BE2C (cell line): ENCODE measurements at regions not wholly inside any gene's neighbourhood (a gene's known extent, or its start where the extent isn't known, plus 50 kb on each side); places are given as distances from the start of the nearest gene placed in this dataset.

ENCODE experiments used
- DNase-seq: peaks from one replicate; pipeline ENCODE4 v3.0.0-alpha.2; 2020
- H3K27me3 ChIP-seq: fragments of 250-450 bp; sonication (Bioruptor Pico); 2 replicates; pipeline ENCODE4 v1.5.1; 2020; ENCODE audit warnings: mild to moderate bottlenecking
- H3K36me3 ChIP-seq: fragments of 250-450 bp; sonication (Bioruptor Pico); 2 replicates; pipeline ENCODE4 v1.5.1; 2020; ENCODE audit warnings: mild to moderate bottlenecking
- H3K4me1 ChIP-seq: fragments of 250-450 bp; sonication (Bioruptor Pico); 2 replicates; pipeline ENCODE4 v1.5.1; 2020
- H3K4me3 ChIP-seq: 2 replicates; pipeline ENCODE4 v1.5.1; 2011; ENCODE audit warnings: low read depth, low read length
- H3K9me3 ChIP-seq: fragments of 250-450 bp; sonication (Bioruptor Pico); 2 replicates; pipeline ENCODE4 v1.5.1; 2020
- CTCF ChIP-seq: IDR thresholded peaks from 2 replicates; pipeline ENCODE4 v1.5.1; 2012; ENCODE audit warnings: mild to moderate bottlenecking, low read depth, low read length

- no peaks in the 10 kb centered on the region for H3K36me3 ChIP-seq
- H3K27me3 ChIP-seq = peaks cover 89% of the 10 kb centered on the region
- TF ChIP-seq CTCF = no peak
- no peak for DNase-seq
- no peaks in the 10 kb centered on the region for H3K9me3 ChIP-seq
- H3K4me1 ChIP-seq = no peaks in the 10 kb centered on the region
- H3K4me3 ChIP-seq = no peak overlapping the region
Observed at GRCh38 chr5:42956551-42956950, 83.6 kb downstream of the ANXA2R start.

DNA sequence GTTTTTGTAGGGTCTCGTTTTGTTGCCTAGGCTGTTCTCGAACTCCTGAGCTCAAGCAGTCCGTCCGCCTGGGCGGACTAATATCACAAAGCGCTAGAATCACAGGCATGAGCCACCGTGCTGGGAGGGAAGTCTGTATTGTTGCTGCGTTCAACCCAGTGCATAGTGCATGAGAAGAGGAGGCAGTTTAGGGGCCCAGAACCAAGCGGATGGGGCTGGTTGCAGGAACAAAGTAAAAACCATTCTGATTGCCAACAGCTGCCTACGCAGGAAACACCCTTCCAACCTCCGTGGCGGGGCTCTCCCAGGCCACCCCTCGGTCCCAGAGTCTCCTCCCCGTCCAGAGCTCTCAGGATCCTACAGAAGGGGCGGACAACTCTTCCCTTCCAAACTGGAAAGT lies 87.1 kb downstream of the ANXA2R start:
- H3K27me3 ChIP-seq = peaks cover 88% of the 10 kb centered on the region
- H3K9me3 ChIP-seq = no peaks in the 10 kb centered on the region
- no peaks in the 10 kb centered on the region for H3K4me1 ChIP-seq
- no peaks in the 10 kb centered on the region for H3K36me3 ChIP-seq
- TF ChIP-seq CTCF = no peak
- DNase-seq = no peak
- H3K4me3 ChIP-seq = no peak overlapping the region

- no peaks in the 10 kb centered on the region for H3K4me1 ChIP-seq
- DNase-seq = no peak
- no peak for TF ChIP-seq CTCF
- no peaks in the 10 kb centered on the region for H3K36me3 ChIP-seq
- peaks cover 84% of the 10 kb centered on the region for H3K27me3 ChIP-seq
- no peaks in the 10 kb centered on the region for H3K9me3 ChIP-seq
- no peak overlapping the region for H3K4me3 ChIP-seq
Observed at GRCh38 chr5:42952578-42952974, 87.5 kb downstream of the ANXA2R start.

DNA sequence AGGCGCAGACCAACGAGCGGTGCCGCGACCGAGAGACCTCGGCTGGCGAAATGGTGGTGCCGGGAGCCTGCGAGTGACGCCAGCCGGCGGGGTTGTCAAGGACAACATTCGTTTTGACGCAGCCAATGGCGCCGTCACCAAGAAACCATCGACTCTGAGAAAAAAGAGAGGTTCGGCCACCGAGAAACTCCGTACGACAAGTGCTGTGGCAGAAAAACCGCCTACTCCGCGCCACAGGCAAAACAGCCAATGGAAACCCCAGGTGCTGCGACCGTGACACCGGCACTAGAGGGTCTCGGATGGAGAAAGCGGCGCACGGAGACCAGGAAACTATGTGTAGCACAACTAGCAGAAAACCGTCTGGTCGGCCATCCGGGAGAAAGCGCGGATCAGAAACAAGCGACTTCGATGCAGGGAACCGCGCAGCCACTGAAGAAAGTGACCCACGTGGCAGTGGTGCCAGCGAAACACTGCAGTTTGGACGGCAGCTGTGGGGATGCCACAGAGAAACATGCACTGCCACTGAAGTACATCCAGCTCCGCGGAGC lies 88.8 kb downstream of the ANXA2R start:
- TF ChIP-seq CTCF = no peak
- Histone ChIP-seq H3K27me3 (peaks cover 72% of the 10 kb centered on the region), H3K36me3 (no peaks in the 10 kb centered on the region), H3K9me3 (no peaks in the 10 kb centered on the region), H3K4me3 (peak overlapping the region; percentile 17; the same call in 1 of the 2 replicates), H3K4me1 (no peaks in the 10 kb centered on the region)
- DNase-seq = no peak

- no peak for TF ChIP-seq CTCF
- H3K9me3 ChIP-seq = no peaks in the 10 kb centered on the region
- H3K27me3 ChIP-seq = peaks cover 66% of the 10 kb centered on the region
- no peaks in the 10 kb centered on the region for H3K36me3 ChIP-seq
- no peaks in the 10 kb centered on the region for H3K4me1 ChIP-seq
- DNase-seq = no peak
- H3K4me3 ChIP-seq = no peak overlapping the region
Observed at GRCh38 chr5:42950456-42951292, 89.4 kb downstream of the ANXA2R start.

DNA sequence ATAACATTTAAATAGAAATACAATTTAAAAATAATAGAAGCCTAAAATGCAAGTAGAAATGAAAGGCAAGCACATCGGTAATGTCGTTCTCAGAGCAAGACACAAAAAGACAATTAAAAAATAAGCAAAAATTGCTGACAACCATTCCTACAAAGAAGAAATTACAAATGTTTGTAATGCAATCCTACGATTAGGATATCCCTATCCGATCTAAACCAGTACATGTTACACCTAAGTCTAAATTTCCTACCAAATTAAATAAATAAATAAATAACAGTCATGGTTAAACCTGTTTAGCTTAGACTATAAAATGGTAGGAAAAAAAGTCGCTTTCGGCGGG lies 90.0 kb downstream of the ANXA2R start:
- Histone ChIP-seq H3K36me3 (no peaks in the 10 kb centered on the region), H3K4me3 (no peak overlapping the region), H3K4me1 (no peaks in the 10 kb centered on the region), H3K27me3 (peaks cover 70% of the 10 kb centered on the region), H3K9me3 (no peaks in the 10 kb centered on the region)
- no peak for DNase-seq
- TF ChIP-seq CTCF = no peak
